Activated naive CD8-positive, alpha-beta T cell (primary cell): ENCODE measurements at regions not wholly inside any gene's neighbourhood (a gene's known extent, or its start where the extent isn't known, plus 50 kb on each side); places are given as distances from the start of the nearest gene placed in this dataset.

ENCODE experiments used
- H3K27ac Mint-ChIP-seq: one replicate; pipeline ENCODE4 v1.8.0; 2021; ENCODE audit warnings: mixed read lengths
- H3K27me3 Mint-ChIP-seq: one replicate; pipeline ENCODE4 v1.8.0; 2021; ENCODE audit warnings: mixed read lengths
- H3K36me3 Mint-ChIP-seq: one replicate; pipeline ENCODE4 v1.8.0; 2021; ENCODE audit warnings: mixed read lengths
- H3K4me1 Mint-ChIP-seq: one replicate; pipeline ENCODE4 v1.8.0; 2021; ENCODE audit warnings: low read depth, mixed read lengths
- H3K4me3 Mint-ChIP-seq: one replicate; pipeline ENCODE4 v1.8.0; 2021; ENCODE audit warnings: mild to moderate bottlenecking, mixed read lengths
- H3K9me3 Mint-ChIP-seq: one replicate; pipeline ENCODE4 v1.8.0; 2021; ENCODE audit warnings: low read depth, mixed read lengths

GRCh38 chr3:105235221-105235620, 131.5 kb upstream of the ALCAM start:
- H3K27me3 Mint-ChIP-seq = no peaks in the 10 kb centered on the region
- H3K4me1 Mint-ChIP-seq = no peaks in the 10 kb centered on the region
- H3K36me3 Mint-ChIP-seq = no peaks in the 10 kb centered on the region
- H3K27ac Mint-ChIP-seq = no peak overlapping the region
- H3K4me3 Mint-ChIP-seq = no peak overlapping the region
- H3K9me3 Mint-ChIP-seq = no peaks in the 10 kb centered on the region

GRCh38 chr3:105235785-105236184, 130.9 kb upstream of the ALCAM start:
- H3K27me3 Mint-ChIP-seq = no peaks in the 10 kb centered on the region
- no peaks in the 10 kb centered on the region for H3K9me3 Mint-ChIP-seq
- no peak overlapping the region for H3K4me3 Mint-ChIP-seq
- H3K27ac Mint-ChIP-seq = no peak overlapping the region
- no peaks in the 10 kb centered on the region for H3K4me1 Mint-ChIP-seq
- H3K36me3 Mint-ChIP-seq = no peaks in the 10 kb centered on the region

DNA sequence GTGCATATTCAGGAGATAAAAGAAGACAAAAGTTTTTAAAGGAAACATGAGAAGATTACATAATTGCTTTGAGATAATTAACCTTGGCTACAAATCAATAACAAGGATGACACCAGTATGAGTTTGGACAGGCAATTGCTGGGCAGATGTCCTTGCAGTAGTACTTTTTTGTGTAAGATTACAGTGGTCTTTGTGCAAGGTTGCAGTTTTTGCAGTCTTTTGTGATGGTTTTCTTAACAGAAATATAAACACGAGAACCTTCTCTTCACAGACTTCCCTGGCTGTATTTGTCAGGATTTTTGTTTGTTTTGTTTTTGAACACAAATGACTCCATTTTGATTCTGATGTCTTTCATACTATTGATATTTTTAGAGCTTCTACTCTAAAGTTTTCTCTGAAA, 128.3 kb upstream of the ALCAM start:
- Mint-ChIP-seq H3K9me3 (no peaks in the 10 kb centered on the region), H3K27me3 (no peaks in the 10 kb centered on the region), H3K36me3 (no peaks in the 10 kb centered on the region), H3K4me1 (no peaks in the 10 kb centered on the region), H3K27ac (no peak overlapping the region), H3K4me3 (no peak overlapping the region)

- Mint-ChIP-seq H3K27ac (no peak overlapping the region), H3K9me3 (no peaks in the 10 kb centered on the region), H3K4me3 (no peak overlapping the region), H3K27me3 (peaks cover 3% of the 10 kb centered on the region), H3K4me1 (no peaks in the 10 kb centered on the region), H3K36me3 (no peaks in the 10 kb centered on the region)
These were observed 123.6 kb upstream of the ALCAM start for GRCh38 chr3:105243076-105243475.

GRCh38 chr3:105246536-105246935, 120.2 kb upstream of the ALCAM start:
- H3K27me3 Mint-ChIP-seq = peaks cover 3% of the 10 kb centered on the region
- no peak overlapping the region for H3K4me3 Mint-ChIP-seq
- H3K4me1 Mint-ChIP-seq = no peaks in the 10 kb centered on the region
- no peak overlapping the region for H3K27ac Mint-ChIP-seq
- H3K36me3 Mint-ChIP-seq = no peaks in the 10 kb centered on the region
- H3K9me3 Mint-ChIP-seq = no peaks in the 10 kb centered on the region

DNA sequence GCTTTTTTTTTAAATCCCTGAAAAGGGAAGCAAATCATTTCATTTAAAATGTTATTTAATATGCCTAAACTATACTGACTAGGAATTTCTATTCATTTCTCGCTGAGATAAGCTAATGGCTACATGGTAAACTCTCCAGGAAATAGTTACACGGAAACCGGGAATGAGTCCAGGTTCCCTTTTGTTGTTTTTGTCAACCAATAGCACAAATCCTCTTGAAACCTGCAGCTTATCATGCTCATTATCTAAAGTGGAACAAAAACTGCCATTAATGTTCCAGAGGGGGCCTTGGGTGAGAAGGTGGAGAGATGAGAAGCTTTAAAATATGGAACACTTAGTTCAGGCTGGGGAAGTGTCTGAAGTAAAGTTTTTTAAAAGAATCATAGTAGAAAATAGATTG, 113.5 kb upstream of the ALCAM start:
- H3K27me3 Mint-ChIP-seq = no peaks in the 10 kb centered on the region

GRCh38 chr3:105254154-105254553, 112.6 kb upstream of the ALCAM start:
- no peak overlapping the region for H3K27ac Mint-ChIP-seq
- H3K4me3 Mint-ChIP-seq = no peak overlapping the region
- H3K27me3 Mint-ChIP-seq = no peaks in the 10 kb centered on the region
- H3K9me3 Mint-ChIP-seq = no peaks in the 10 kb centered on the region
- H3K4me1 Mint-ChIP-seq = no peaks in the 10 kb centered on the region
- no peaks in the 10 kb centered on the region for H3K36me3 Mint-ChIP-seq

More for the DNA sequence above, 113.5 kb upstream of the ALCAM start:
- Mint-ChIP-seq H3K27ac (no peak overlapping the region), H3K36me3 (no peaks in the 10 kb centered on the region), H3K9me3 (no peaks in the 10 kb centered on the region), H3K4me3 (no peak overlapping the region), H3K4me1 (no peaks in the 10 kb centered on the region)

DNA sequence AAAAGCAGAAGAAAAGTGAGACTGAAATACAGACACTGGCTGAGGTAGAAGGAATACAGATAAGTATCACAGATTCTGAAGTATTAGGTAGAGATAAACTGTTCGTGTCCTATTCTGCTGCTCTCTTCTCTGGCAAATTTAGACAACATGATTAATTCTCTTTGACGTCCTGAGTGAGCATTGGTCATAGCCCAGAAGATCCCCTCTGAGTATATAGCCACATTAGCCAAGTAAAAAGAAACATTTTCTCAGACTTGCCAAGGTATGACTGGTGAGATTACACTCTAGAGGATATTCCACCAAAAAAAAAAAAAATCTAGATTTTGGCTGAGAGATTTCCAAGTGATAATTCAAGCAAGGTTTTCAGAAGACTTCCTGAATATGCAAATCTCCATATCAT, 111.4 kb upstream of the ALCAM start:
- Mint-ChIP-seq H3K4me3 (no peak overlapping the region), H3K36me3 (no peaks in the 10 kb centered on the region), H3K4me1 (no peaks in the 10 kb centered on the region), H3K27ac (no peak overlapping the region), H3K27me3 (no peaks in the 10 kb centered on the region), H3K9me3 (no peaks in the 10 kb centered on the region)

DNA sequence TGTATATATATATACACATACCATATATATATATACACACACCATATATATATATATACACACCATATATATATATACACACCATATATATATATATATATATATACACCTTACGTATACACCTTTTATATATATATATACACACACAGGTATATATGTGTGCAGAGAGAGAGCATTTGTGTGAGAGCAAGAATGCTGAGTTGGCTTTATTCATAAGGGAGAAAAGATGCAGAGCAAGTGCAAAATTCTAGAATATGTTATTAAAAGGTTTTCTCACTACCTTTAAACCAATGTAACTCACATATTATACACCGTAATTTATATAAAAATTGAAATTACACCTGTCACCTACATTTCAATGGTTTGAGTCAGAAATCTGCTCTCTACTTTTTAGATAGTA, 107.2 kb upstream of the ALCAM start:
- no peak overlapping the region for H3K27ac Mint-ChIP-seq
- no peaks in the 10 kb centered on the region for H3K36me3 Mint-ChIP-seq
- H3K9me3 Mint-ChIP-seq = no peaks in the 10 kb centered on the region
- peaks cover 4% of the 10 kb centered on the region for H3K27me3 Mint-ChIP-seq
- H3K4me3 Mint-ChIP-seq = no peak overlapping the region
- H3K4me1 Mint-ChIP-seq = no peaks in the 10 kb centered on the region

DNA sequence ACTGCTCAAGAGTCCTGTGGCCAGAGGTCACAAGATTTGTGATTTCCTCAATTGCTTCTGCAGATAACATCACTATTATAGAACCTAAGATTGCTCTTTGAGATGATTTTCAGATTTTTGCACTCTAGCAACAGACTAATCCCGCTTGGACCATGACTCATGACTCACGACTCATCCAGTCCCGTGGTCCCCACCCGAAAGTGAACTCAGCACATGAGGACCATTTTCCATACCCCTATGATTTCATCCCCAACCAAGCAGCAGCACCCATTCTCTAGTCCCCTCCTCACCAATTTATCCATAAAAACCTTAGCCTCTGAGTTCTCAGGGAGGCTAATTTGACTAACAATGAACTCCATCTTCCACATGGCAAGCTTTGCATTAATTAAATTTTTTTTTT, 106.3 kb upstream of the ALCAM start:
- no peaks in the 10 kb centered on the region for H3K4me1 Mint-ChIP-seq
- H3K4me3 Mint-ChIP-seq = no peak overlapping the region
- no peaks in the 10 kb centered on the region for H3K36me3 Mint-ChIP-seq
- H3K9me3 Mint-ChIP-seq = no peaks in the 10 kb centered on the region
- H3K27ac Mint-ChIP-seq = no peak overlapping the region
- peaks cover 4% of the 10 kb centered on the region for H3K27me3 Mint-ChIP-seq

DNA sequence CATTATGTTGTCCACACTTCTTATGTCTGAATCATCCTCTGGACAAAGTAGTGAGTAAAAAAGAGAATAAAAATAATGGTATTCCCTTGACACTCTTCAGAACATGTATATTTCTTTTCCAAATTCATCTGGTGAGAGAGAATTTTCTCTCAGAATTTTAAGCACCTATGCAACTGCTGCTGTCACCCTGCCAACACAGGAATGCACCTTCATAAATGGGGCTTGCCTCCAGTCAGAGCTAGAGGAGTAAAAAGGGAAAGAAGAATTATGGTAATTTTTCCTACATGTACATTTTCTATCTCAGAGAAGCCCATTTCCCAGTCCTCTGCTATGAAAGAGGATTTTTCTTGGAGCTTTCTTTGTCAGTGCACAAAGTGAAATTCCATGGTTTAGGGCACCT, 92.2 kb upstream of the ALCAM start:
- Mint-ChIP-seq H3K36me3 (no peaks in the 10 kb centered on the region), H3K4me3 (no peak overlapping the region), H3K9me3 (no peaks in the 10 kb centered on the region), H3K4me1 (no peaks in the 10 kb centered on the region), H3K27ac (no peak overlapping the region), H3K27me3 (peaks cover 3% of the 10 kb centered on the region)

GRCh38 chr3:105274958-105275357, 91.8 kb upstream of the ALCAM start:
- peaks cover 4% of the 10 kb centered on the region for H3K27me3 Mint-ChIP-seq

GRCh38 chr3:105277656-105278055, 89.1 kb upstream of the ALCAM start:
- Mint-ChIP-seq H3K4me3 (no peak overlapping the region), H3K27ac (no peak overlapping the region), H3K9me3 (no peaks in the 10 kb centered on the region), H3K4me1 (no peaks in the 10 kb centered on the region), H3K27me3 (peaks cover 4% of the 10 kb centered on the region), H3K36me3 (no peaks in the 10 kb centered on the region)

More at GRCh38 chr3:105274958-105275357, 91.8 kb upstream of the ALCAM start:
- no peaks in the 10 kb centered on the region for H3K9me3 Mint-ChIP-seq
- no peaks in the 10 kb centered on the region for H3K4me1 Mint-ChIP-seq
- no peaks in the 10 kb centered on the region for H3K36me3 Mint-ChIP-seq
- no peak overlapping the region for H3K4me3 Mint-ChIP-seq
- H3K27ac Mint-ChIP-seq = no peak overlapping the region

- Mint-ChIP-seq H3K27ac (no peak overlapping the region), H3K4me3 (no peak overlapping the region), H3K4me1 (no peaks in the 10 kb centered on the region), H3K27me3 (peaks cover 4% of the 10 kb centered on the region), H3K9me3 (no peaks in the 10 kb centered on the region), H3K36me3 (no peaks in the 10 kb centered on the region)
These were observed 88.0 kb upstream of the ALCAM start for GRCh38 chr3:105278688-105279087.

DNA sequence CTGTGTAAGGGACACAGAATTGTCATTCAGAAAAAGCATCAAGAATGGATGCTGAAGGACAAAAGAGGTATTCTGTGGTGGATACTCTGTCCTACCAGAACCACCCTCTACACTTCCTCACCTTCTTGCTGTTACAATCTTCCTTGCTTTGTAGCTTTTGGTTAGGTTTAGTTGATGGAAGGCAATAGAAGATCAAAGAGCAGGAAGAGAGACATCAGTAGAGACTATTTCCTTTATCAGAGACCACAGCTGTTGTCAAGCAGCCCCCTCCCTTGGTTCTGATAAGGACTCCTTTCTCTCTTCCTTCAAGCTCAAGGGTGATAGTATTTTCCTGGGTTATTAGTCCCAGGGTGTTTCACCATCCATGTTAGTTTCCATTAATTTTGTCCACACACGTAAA, 84.7 kb upstream of the ALCAM start:
- peaks cover 1% of the 10 kb centered on the region for H3K27me3 Mint-ChIP-seq
- H3K4me3 Mint-ChIP-seq = no peak overlapping the region
- H3K4me1 Mint-ChIP-seq = no peaks in the 10 kb centered on the region
- H3K36me3 Mint-ChIP-seq = no peaks in the 10 kb centered on the region
- H3K27ac Mint-ChIP-seq = no peak overlapping the region
- no peaks in the 10 kb centered on the region for H3K9me3 Mint-ChIP-seq

DNA sequence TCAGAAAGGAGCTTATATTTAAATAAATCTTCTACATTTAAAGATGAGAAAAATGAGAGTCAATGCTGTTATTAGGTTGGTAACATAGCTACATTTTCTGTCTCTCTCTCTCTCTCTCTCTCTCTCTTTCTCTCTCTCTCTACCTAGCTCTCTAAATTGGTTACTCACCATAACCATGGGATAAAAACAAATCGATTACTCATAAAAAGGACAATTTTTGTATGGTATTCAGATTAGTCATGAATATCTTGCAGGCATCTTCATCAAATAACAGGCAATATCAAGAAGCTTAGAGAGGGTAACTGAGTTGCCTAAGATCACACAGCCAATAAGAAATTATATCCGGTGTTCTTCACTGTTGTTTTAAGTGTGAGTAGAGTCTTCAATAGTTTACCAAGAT, 81.8 kb upstream of the ALCAM start:
- Mint-ChIP-seq H3K4me1 (no peaks in the 10 kb centered on the region), H3K27ac (no peak overlapping the region), H3K27me3 (no peaks in the 10 kb centered on the region), H3K9me3 (no peaks in the 10 kb centered on the region), H3K36me3 (no peaks in the 10 kb centered on the region), H3K4me3 (no peak overlapping the region)
